Urinary bladder (tissue), 3 donors: ENCODE measurements at regions not wholly inside any gene's neighbourhood (a gene's known extent, or its start where the extent isn't known, plus 50 kb on each side); places are given as distances from the start of the nearest gene placed in this dataset.

ENCODE experiments used
- DNase-seq: peaks from one replicate; pipeline ENCODE4 v3.0.0-alpha.2; 2015; ENCODE audit errors: extremely low spot score
- H3K27ac ChIP-seq: one replicate; pipeline ENCODE4 v1.5.1; 2013; ENCODE audit warnings: low read depth, mild to moderate bottlenecking, moderate library complexity
- H3K36me3 ChIP-seq: one replicate; pipeline ENCODE4 v1.6.1; 2013; ENCODE audit warnings: mild to moderate bottlenecking, moderate library complexity; ENCODE audit not compliant: insufficient read depth
- H3K4me1 ChIP-seq: one replicate; pipeline ENCODE4 v1.6.1; 2013; ENCODE audit warnings: mild to moderate bottlenecking, moderate library complexity; ENCODE audit not compliant: insufficient read depth
- H3K4me3 ChIP-seq: one replicate; pipeline ENCODE4 v1.5.1; 2013; ENCODE audit warnings: low read depth, low read length
- WGBS: extraction: QIAGEN DNeasy Blood & Tissue Kit; methylation state at CpG from one replicate; pipeline ENCODE4 v1.1.7; 2013; 5-methylcytosine and 5-hydroxymethylcytosine counted together
- donor health status: healthy with polysubstance abuse.
- donor health status: healthy.

DNA sequence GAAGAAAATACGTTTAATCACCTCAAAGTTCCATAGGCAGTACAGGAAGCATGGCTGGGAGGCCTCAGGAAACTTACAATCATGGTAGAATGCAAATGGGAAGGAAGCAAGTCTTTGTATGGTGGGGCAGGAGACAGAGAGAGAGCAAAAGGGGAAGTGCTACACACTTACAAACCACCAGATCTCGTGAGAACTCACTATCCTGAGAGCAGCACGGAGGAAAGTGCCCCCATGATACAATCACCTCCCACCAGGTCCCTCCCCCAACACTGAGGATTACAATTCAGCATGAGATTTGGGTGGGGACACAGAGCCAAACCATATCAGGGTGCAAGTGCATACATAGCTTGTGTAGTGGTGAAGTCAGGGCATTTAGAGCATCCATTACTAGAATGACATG lies 92.3 kb upstream of the ANKRD10 start:
- DNase-seq: no peak
- Histone ChIP-seq H3K4me1 (peaks cover 1% of the 10 kb centered on the region), H3K27ac (no peak overlapping the region), H3K4me3 (no peak overlapping the region), H3K36me3 (no peaks in the 10 kb centered on the region)
- 65% methylated on average over 3 of the region's 3 CpGs for WGBS

DNA sequence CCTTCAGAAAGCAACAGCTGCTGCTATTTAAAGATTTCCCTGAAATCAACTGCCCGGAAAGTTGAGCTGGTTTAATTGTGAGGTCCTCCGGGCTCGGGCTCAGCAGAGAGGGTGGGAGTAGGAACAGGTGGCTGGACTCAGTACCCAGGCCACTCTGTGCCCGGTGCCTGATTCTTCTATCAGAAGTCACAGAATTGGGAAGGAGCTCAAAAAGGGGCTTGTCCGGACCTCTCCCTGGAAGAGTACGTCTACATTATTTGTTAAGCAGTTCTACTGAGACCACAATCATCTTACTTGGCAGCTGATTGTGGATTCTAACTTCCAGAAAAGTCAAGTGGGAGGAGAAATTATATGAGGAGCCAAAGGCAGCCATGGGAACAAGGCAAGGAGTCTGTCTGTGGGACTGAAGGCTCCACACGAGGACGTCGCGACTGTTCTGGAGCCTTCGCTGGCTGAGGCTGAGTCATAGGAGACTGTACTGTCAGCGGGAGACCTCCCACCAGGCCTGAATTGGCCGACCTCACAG lies 91.7 kb upstream of the ANKRD10 start:
- Histone ChIP-seq H3K27ac (peak overlapping the region; percentile 75), H3K4me1 (peaks cover 1% of the 10 kb centered on the region), H3K36me3 (no peaks in the 10 kb centered on the region), H3K4me3 (no peak overlapping the region)
- peak; percentile 46 for DNase-seq
- 17% methylated on average over 13 of the region's 13 CpGs for WGBS

DNA sequence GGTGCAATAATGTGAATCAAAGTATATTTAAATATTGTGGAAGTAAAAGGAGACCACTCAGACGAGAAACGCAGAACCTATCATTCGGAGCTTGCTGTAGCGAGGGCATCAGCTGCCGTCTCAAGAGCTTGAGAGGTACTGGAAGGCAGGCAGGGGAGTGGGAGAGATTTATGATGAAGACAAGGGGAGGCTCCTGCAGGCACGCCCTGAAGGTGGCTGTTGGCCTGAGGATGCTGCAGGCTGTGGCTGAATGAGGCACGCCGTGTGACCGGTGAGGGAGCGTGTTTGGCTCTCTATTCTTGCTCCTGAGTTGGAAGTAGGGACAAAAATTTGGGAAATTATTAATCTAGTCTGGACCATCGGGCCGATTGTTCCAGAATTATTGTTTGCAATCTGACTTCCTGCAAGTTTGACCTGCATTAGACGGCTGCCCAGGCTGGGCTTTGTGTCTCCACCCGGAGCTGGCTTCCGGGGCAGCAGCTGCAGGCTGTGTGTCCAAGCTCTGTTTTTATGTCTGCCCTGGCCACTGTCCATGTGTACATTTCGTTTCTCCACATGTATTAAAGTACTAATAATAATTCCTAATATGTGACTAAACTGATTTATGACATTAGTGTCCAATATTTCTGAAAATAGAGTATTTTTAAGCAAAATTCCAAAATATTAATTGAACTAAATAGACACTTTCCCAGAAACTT lies 91.1 kb upstream of the ANKRD10 start:
- Histone ChIP-seq H3K27ac (peak overlapping the region; percentile 42), H3K36me3 (no peaks in the 10 kb centered on the region), H3K4me3 (no peak overlapping the region), H3K4me1 (peaks cover 1% of the 10 kb centered on the region)
- 38% methylated on average over 16 of the region's 16 CpGs for WGBS
- DNase-seq: no peak

DNA sequence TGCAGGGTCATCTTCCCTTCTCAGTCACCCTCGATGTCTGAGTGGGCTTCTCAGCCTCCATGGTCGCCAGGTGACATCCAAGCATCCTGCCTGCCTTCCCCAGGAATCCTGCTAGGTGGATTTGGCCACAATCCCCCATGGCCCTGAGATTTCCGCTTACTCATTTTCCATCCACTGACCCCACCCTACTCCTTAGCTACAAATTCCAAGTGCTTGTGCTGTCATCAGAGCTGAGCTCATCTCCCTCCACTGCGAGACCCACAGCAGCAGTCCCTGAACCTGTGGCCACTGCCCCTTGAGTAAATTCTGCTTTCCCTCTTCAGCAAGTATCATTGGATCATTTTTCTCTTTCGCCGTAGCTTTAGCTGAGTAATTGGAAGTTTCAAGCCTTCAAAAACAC lies 90.5 kb upstream of the ANKRD10 start:
- Histone ChIP-seq H3K4me3 (no peak overlapping the region), H3K4me1 (peaks cover 1% of the 10 kb centered on the region), H3K27ac (no peak overlapping the region), H3K36me3 (no peaks in the 10 kb centered on the region)
- 87% methylated on average over 6 of the region's 6 CpGs for WGBS
- no peak for DNase-seq

DNA sequence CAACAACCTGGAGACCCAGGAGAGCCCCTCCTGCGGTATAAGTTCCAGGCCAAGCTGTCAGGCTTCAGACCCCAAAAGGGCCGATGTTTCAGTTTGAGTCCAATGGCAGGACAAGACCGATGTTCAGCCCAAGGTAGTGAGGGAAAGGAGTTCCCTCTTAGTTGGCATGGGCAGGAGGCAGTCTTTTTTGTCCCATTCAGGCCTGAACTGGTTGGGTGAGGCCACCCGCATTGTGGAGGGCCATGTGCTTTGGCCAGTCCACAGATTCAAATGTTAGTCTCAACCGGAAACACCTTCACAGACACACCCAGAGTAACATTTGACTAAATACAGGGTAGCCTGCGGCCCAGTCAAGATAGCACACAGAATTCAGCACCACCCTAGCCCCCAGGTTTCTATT lies 89.6 kb upstream of the ANKRD10 start:
- no peak overlapping the region for H3K27ac ChIP-seq
- no peak for DNase-seq
- no peaks in the 10 kb centered on the region for H3K36me3 ChIP-seq

DNA sequence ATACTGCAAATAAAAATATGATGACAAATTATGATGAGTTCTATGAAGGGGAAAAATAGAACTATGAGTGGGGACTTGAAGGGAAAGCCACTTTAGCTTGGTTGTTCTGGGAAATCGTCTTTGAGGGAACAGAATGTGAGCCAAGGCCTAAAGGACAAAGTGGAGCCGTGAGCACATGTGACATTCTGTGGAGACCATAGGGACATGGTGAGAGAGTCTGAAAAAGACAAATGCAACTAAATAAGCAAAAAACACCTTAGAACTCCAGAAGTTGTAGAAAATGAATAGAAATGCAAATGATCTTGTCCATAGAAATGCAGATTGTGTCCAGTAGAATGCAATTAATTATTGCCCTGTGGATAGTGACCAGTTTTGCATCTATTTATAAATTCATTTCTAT lies 86.8 kb upstream of the ANKRD10 start:
- 89% methylated on average over 2 of the region's 2 CpGs for WGBS
- no peak for DNase-seq
- H3K4me3 ChIP-seq: no peak overlapping the region
- H3K36me3 ChIP-seq: no peaks in the 10 kb centered on the region
- no peaks in the 10 kb centered on the region for H3K4me1 ChIP-seq
- H3K27ac ChIP-seq: no peak overlapping the region

More for the DNA sequence above, 89.6 kb upstream of the ANKRD10 start:
- Histone ChIP-seq H3K4me3 (no peak overlapping the region), H3K4me1 (peaks cover 1% of the 10 kb centered on the region)
- WGBS: 82% methylated on average over 6 of the region's 6 CpGs

DNA sequence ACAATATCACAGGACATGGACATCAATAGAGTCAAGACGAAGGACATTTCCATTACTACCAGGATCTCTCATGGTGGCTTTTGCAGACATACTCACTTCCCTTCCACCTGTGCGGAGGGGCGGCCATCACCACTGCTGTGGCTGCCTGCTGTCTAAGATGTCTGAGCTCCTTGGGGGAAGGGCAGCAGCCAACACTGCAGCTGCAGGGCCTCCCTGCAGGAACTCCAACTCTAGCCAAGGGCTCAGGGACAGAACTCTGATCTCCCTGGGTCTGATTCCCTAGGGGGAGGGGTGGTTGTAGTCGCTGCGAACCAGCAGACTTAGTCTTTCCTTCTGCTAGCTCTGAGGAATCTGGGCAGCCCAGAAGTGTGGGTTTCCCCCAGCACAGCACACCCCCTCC lies 78.9 kb upstream of the ANKRD10 start:
- Histone ChIP-seq H3K4me1 (no peaks in the 10 kb centered on the region), H3K27ac (no peak overlapping the region), H3K36me3 (no peaks in the 10 kb centered on the region), H3K4me3 (no peak overlapping the region)
- no peak for DNase-seq
- WGBS: 71% methylated on average over 5 of the region's 5 CpGs

DNA sequence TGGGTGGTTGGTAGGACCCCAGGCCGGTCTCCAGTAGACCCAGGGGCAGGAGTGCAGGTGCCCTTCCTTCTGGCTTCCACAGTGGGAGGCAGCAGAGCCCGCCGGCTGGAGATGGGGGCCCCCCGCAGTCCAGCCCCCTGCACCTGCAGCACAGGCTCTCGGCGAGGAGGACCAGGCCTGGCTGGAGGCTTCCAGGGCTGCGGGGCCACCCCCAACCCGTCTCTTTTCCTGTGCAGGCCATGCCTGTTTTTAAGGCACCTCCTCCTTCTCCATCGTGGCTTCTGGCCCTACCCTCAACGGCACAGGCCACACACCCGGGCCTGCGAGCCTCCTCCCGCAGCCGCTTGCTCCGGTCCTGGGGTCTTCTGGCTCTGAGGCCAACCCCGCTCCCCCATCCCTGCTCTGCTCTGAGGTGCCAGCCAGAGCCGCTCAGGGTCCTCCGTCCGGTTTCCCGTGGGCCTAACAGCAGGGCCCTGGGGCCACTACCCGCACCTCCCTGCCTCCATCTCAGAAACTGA lies 77.2 kb upstream of the ANKRD10 start:
- H3K4me3 ChIP-seq: no peak overlapping the region
- no peaks in the 10 kb centered on the region for H3K36me3 ChIP-seq
- WGBS: 96% methylated on average over 21 of the region's 21 CpGs
- H3K27ac ChIP-seq: no peak overlapping the region
- no peak for DNase-seq
- no peaks in the 10 kb centered on the region for H3K4me1 ChIP-seq

DNA sequence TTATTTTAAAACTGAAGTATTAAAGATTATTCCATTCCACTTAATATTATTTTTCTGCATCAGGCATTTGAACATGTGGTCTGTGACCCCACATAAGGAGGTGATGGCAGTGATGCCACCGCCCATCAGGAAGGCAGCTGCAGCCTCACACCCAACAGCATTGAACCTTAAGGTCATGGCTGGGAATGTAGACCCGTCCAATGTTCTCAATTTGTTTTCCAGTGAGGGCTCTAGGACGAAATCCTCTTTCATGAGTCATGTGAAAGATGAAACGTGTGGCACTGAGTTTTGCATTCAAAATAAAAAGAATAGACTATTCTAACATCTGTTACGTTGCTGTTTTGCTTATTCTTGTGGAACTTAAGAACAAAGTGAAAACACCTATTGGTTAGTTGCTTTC lies 74.5 kb upstream of the ANKRD10 start:
- no peak overlapping the region for H3K4me3 ChIP-seq
- no peak overlapping the region for H3K27ac ChIP-seq
- 69% methylated on average over 5 of the region's 5 CpGs for WGBS
- H3K36me3 ChIP-seq: no peaks in the 10 kb centered on the region
- H3K4me1 ChIP-seq: no peaks in the 10 kb centered on the region
- DNase-seq: no peak

DNA sequence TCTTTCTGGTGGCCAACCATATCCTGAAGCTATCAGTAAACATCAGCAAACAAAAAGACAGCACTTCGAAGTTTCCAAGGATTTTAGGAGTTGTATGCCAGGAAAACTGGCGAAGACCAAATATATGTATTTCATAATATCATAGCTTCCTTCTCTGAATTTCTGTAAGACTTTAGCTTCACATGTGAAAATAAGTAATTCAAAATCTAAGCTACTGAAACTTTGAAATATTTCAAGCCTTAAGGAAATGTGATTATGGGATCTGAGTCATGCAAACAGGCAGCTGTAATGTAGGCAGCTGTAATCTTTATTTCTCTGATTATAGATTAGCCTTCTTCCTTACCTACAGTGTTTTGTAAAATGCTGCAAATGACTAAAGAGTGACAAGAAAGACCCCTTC lies 70.7 kb upstream of the ANKRD10 start:
- DNase-seq: no peak
- no peak overlapping the region for H3K27ac ChIP-seq
- no peaks in the 10 kb centered on the region for H3K4me1 ChIP-seq
- H3K4me3 ChIP-seq: no peak overlapping the region
- no peaks in the 10 kb centered on the region for H3K36me3 ChIP-seq
- WGBS: 64% methylated on average over 2 of the region's 2 CpGs

DNA sequence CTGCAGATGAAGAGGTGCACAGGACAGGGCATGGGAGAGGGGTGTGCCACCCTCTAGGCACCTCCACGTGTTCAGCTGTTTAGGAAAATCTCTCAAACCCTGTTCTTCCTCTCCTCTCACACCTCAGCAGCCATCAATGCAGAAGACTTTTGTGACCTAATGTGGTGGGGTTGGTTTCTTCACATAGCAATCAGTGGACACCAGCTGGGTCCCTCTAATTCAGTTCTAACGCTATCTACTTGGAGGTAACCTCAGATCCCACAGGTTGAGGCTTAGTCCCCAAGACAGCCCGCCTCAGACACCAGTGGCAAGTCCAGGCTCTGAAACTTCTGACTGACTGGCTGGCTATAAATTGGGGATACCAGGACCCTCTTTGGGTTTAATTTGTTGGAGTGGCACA lies 69.9 kb upstream of the ANKRD10 start:
- no peaks in the 10 kb centered on the region for H3K4me1 ChIP-seq
- no peak overlapping the region for H3K4me3 ChIP-seq
- no peaks in the 10 kb centered on the region for H3K36me3 ChIP-seq
- WGBS: 74% methylated on average over 3 of the region's 3 CpGs
- no peak overlapping the region for H3K27ac ChIP-seq
- DNase-seq: no peak

DNA sequence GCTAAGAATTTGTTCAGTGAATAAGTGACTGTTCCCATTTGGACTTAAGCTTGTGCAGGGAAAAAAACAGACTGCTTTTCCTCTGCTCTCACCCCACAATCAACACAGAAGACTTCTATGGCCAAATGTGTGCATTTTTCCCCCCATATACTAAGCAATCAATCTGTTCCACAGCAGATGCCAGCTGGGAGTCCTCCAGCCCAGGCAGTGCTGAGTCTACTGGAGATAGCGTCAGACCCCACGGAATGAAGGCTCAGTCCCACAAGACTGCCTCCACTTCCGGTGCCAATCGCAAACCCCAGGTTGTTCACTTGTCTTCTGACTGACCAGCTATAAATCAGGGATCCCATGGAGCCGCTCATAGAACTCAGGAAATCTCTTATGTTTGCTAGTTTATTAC lies 69.5 kb upstream of the ANKRD10 start:
- Histone ChIP-seq H3K27ac (no peak overlapping the region), H3K4me3 (no peak overlapping the region), H3K36me3 (no peaks in the 10 kb centered on the region), H3K4me1 (no peaks in the 10 kb centered on the region)
- WGBS: 31% methylated on average over 5 of the region's 5 CpGs
- no peak for DNase-seq

DNA sequence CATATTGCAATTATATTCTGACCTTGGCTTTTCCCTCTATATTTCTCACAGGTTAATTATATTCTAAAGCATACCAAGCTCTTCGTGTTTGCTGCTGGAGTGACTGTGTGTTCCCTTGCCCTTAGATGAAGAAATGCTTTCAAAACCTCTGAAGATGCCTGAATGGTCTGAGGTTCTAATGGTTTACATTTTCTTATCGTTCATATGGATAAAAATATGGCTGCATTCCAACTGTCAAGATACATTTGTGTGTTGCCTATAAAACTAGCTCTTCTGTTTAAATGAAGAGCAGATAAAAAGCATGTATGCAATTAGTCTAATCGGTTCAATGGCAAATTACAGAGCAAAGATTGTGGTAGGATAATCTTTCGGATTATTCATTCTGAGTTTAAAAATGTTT lies 68.4 kb upstream of the ANKRD10 start:
- WGBS: 36% methylated on average over 4 of the region's 4 CpGs
- no peak overlapping the region for H3K4me3 ChIP-seq
- no peaks in the 10 kb centered on the region for H3K4me1 ChIP-seq
- no peak for DNase-seq
- H3K36me3 ChIP-seq: no peaks in the 10 kb centered on the region
- no peak overlapping the region for H3K27ac ChIP-seq

DNA sequence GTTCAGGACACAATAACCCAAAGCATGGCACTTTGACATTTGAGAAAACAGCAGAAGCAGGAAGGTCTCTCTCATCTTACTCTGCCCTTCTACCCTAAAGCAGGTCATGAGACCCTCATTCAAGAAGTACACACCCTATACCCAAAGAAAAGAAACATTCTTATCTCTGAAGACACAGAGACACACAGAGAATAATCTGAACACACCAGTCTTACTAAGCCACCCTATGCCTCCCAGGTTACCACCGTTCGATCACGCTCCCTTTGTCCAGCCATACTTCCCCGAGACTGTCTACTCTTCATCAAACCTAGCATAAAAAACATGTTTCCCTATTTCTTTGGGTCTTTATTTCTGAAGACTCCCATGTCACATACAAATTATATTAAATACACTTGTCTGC lies 66.5 kb upstream of the ANKRD10 start:
- no peak for DNase-seq
- H3K27ac ChIP-seq: no peak overlapping the region
- 91% methylated on average over 4 of the region's 4 CpGs for WGBS
- no peaks in the 10 kb centered on the region for H3K36me3 ChIP-seq
- no peaks in the 10 kb centered on the region for H3K4me1 ChIP-seq
- H3K4me3 ChIP-seq: no peak overlapping the region
